Esophagus squamous epithelium (tissue), 5 donors: ENCODE measurements at regions not wholly inside any gene's neighbourhood (a gene's known extent, or its start where the extent isn't known, plus 50 kb on each side); places are given as distances from the start of the nearest gene placed in this dataset.
"Not testable (repeated sequence)": the region's sequence is repeated elsewhere in the genome, so short reads cannot be mapped to it uniquely, and the experiment has no call there.

Source experiments
- DNase-seq: peaks from one replicate; lab custom pipeline; 2025; lab: John Stamatoyannopoulos, UW
- H3K27ac ChIP-seq, 4 donors: fragments of 200-600 bp; sonication (generic); one replicate each; pipeline ENCODE4 v1.5.1; 2016 to 2019; ENCODE audit warnings: mild to moderate bottlenecking in 1 of 4
- H3K27me3 ChIP-seq, 4 donors: fragments of 200-600 bp; sonication (generic); 1 replicate in 3 of 4; 2 replicates in 1 of 4; pipeline versions ENCODE4 v1.5.1 to v1.6.0; 2017 to 2021; ENCODE audit warnings: antibody characterized with exemption in 1 of 4
- H3K36me3 ChIP-seq, 3 donors: fragments of 200-600 bp; sonication (generic); one replicate each; pipeline ENCODE4 v1.5.1; 2016 to 2019
- H3K4me1 ChIP-seq, 3 donors: fragments of 200-600 bp; sonication (generic); one replicate each; pipeline ENCODE4 v1.5.1; 2017 to 2019
- H3K4me3 ChIP-seq, 4 donors: fragments of 200-600 bp; sonication (generic); 1 replicate in 3 of 4; 2 replicates in 1 of 4; pipeline ENCODE4 v1.5.1; 2016 to 2019; ENCODE audit warnings: mild to moderate bottlenecking in 2 of 4, moderate library complexity in 1 of 4
- H3K9me3 ChIP-seq, 3 donors: fragments of 200-600 bp; sonication (generic); one replicate each; pipeline ENCODE4 v1.5.1; 2016 to 2019
- POLR2A ChIP-seq, 4 donors: fragments of 450-650 bp; IDR thresholded peaks; one replicate each; pipeline ENCODE4 v1.6.1; 2017; ENCODE audit warnings: antibody characterized with exemption in 4 of 4, mild to moderate bottlenecking in 4 of 4, moderate library complexity in 3 of 4
- WGBS, 2 donors: methylation state at CpG; one replicate each; pipeline ENCODE4 v1.1.5; 2018; 5-methylcytosine and 5-hydroxymethylcytosine counted together
- intact Hi-C: fragments of 100-400 bp; cut with DNase I; formaldehyde crosslinking; loops from one replicate; pipeline ENCODE4 v1.15.0; 2022
- TF ChIP-seq, protein P1 (sequence below), 6 experiments: fragments of 450-650 bp in 4 of 6; fragments of 200-600 bp in 2 of 6; sonication (generic) in 2 of 6; IDR thresholded peaks; one replicate each; pipeline ENCODE4 v1.5.1; 2016 to 2019; ENCODE audit warnings: antibody characterized with exemption in 6 of 6, mild to moderate bottlenecking in 4 of 6, moderate library complexity in 4 of 6
- donor health status: DM: yes; HTN: yes; CAD: no.

DNA sequence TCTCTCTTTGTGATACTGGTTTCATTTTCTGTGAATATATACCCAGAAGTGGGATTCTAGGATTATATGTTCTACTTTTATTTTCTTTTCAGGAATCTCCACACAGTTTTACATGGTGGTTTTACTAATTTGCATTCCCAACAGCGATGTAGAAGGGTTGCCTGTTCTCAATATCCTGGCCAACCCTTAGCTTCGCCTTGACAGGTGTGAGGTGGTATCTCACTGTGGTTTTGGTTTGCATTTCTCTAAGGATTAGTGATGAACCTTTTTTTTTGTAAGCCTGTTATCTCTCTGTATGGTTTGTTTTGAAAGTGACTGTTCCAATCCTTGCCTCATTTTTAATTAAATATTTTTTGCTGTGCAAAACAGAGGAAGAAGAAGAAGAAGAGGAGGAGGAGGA is 937.7 kb downstream of the CDH8 start:
- no peak for TF ChIP-seq POLR2A (IDR thresholded peaks at IDR 0.05)
- TF ChIP-seq, protein P1, sequence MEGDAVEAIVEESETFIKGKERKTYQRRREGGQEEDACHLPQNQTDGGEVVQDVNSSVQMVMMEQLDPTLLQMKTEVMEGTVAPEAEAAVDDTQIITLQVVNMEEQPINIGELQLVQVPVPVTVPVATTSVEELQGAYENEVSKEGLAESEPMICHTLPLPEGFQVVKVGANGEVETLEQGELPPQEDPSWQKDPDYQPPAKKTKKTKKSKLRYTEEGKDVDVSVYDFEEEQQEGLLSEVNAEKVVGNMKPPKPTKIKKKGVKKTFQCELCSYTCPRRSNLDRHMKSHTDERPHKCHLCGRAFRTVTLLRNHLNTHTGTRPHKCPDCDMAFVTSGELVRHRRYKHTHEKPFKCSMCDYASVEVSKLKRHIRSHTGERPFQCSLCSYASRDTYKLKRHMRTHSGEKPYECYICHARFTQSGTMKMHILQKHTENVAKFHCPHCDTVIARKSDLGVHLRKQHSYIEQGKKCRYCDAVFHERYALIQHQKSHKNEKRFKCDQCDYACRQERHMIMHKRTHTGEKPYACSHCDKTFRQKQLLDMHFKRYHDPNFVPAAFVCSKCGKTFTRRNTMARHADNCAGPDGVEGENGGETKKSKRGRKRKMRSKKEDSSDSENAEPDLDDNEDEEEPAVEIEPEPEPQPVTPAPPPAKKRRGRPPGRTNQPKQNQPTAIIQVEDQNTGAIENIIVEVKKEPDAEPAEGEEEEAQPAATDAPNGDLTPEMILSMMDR (IDR thresholded peaks at IDR 0.05) = no peak
- no peaks in the 10 kb centered on the region for H3K4me1 ChIP-seq
- no peak for DNase-seq
- H3K4me3 ChIP-seq = no peak overlapping the region
- H3K9me3 ChIP-seq = no peaks in the 10 kb centered on the region
- no peaks in the 10 kb centered on the region for H3K36me3 ChIP-seq
- no peak overlapping the region for H3K27ac ChIP-seq
- 50 to 53% methylated on average over 2 of the region's 2 CpGs for WGBS, 2 donors
- H3K27me3 ChIP-seq = no peaks in the 10 kb centered on the region
- intact Hi-C loops = no loop called here

DNA sequence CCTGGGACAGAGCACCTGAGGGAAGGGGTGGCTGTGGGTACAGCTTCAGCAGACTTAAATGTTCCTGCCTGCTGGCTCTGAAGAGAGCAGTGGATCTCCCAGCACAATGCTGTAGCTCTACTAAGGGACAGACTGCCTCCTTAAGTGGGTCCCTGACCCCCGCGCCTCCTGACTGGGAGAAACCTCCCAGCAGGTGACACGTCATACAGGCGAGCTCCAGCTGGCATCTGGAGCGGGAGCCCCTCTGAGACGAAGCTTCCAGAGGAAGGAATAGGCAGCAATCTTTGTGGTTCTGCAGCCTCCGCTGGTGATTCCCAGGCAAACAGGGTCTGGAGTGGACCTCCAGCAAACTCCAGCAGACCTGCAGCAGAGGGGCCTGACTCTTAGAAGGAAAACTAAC is 944.9 kb downstream of the CDH8 start:
- DNase-seq, H3K4me1 ChIP-seq, H3K27ac ChIP-seq, H3K9me3 ChIP-seq, intact Hi-C loops, H3K27me3 ChIP-seq, H3K4me3 ChIP-seq, H3K36me3 ChIP-seq: not testable (repeated sequence)
- 74% methylated on average over 4 of the region's 7 CpGs; no CpG with 5 or more reads in 1 of the 2 donors for WGBS, 2 donors

DNA sequence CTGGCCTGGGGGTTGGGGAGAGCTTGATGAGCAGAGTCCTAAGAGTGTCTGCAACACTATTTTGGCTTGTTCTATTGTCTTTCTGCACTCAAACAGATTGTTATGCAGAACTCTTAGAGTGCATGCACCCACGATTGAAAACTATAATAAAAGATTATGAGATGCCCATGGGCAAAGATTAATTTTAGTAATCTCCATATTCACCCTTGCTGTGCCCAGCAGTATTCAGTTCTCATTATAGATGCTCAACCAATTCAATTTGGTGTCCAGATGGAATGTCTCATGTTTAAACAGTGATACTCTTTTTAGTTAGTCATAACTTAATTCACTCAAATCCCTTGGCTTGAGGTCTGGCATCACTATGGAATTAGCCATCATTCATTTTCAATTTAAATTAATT is 952.5 kb downstream of the CDH8 start:
- 13 to 17% methylated on average over 1 of the region's 1 CpG for WGBS, 2 donors
- intact Hi-C loops = no loop called here

DNA sequence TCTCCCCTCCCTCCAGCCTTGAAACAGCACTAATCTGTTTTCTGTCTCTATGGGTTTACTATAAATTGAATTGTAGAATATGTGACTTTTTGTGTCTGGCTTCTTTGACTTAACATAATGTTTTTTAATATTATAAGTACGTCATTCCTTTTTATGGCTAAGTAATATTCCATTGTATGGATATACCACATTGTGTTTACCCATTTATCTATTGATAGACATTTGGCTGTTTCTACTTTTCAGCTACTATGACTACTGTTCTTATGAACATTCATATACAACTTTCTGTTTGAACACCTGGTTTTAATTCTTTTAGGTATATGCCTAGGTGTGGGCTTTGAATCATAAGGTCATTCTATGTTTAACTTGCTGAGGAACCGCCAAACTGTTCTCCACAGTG is 961.9 kb downstream of the CDH8 start:
- TF ChIP-seq POLR2A (IDR thresholded peaks at IDR 0.05) = no peak
- TF ChIP-seq, protein P1 (IDR thresholded peaks at IDR 0.05) = no peak
- Histone ChIP-seq H3K36me3 (no peaks in the 10 kb centered on the region), H3K4me3 (no peak overlapping the region), H3K9me3 (no peaks in the 10 kb centered on the region), H3K27ac (no peak overlapping the region), H3K4me1 (no peaks in the 10 kb centered on the region), H3K27me3 (no peaks in the 10 kb centered on the region)
- intact Hi-C loops = no loop called here
- DNase-seq = no peak
- WGBS, 2 donors = 73 to 74% methylated on average over 2 of the region's 2 CpGs

More for the DNA sequence above, 952.5 kb downstream of the CDH8 start:
- Histone ChIP-seq H3K36me3 (no peaks in the 10 kb centered on the region), H3K27ac (no peak overlapping the region), H3K4me3 (no peak overlapping the region), H3K9me3 (no peaks in the 10 kb centered on the region), H3K27me3 (no peaks in the 10 kb centered on the region), H3K4me1 (no peaks in the 10 kb centered on the region)
- DNase-seq = no peak
- TF ChIP-seq, protein P1 (IDR thresholded peaks at IDR 0.05) = no peak
- TF ChIP-seq POLR2A (IDR thresholded peaks at IDR 0.05) = no peak

DNA sequence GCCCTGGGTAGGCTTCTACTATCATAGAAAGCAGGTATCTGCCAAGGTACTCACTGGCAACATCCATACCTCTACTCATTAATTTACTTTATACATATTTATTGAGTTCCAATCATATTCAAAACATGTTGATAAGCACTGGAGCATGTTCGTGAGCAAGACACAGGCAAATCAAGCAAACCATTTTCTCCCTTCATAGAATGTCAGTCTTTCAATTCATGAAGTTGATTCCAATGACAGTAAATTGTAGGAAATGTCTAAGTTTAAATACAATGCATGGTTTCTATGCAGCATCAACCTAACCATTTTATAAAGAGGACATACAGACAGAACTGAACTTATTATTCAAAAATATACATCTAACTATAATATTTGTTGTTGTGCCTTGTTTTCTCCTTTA is 978.6 kb downstream of the CDH8 start:
- DNase-seq = no peak
- Histone ChIP-seq H3K4me3 (no peak overlapping the region), H3K9me3 (no peaks in the 10 kb centered on the region), H3K4me1 (no peaks in the 10 kb centered on the region), H3K27ac (no peak overlapping the region), H3K27me3 (no peaks in the 10 kb centered on the region), H3K36me3 (no peaks in the 10 kb centered on the region)
- 50 to 68% methylated on average over 1 of the region's 1 CpG for whole genome bisulfite sequencing, 2 donors
- intact Hi-C loops = no loop called here
- no peak for TF ChIP-seq POLR2A (IDR thresholded peaks at IDR 0.05)
- TF ChIP-seq, protein P1 (IDR thresholded peaks at IDR 0.05) = no peak

DNA sequence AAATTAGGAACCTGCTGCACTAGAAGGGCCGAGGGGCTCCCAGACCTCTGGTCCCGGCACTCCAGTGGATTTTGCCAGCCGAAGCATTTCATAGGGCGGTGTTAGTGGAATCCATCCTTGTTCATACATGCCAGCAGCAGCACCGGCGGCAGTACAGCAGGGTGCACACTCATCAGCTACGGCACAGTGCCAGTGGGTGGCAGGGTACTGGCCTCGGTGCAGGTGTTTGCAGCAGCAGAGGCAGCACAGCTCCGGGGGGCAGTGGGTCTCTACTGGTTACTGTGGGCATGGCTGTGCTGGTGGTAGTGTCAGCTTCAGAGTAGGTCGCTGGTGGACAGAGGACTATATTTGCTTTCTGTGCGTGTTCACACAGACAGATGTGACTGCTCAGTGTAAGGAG is 985.7 kb downstream of the CDH8 start:
- intact Hi-C loops = no loop called here
- whole genome bisulfite sequencing, 2 donors = 75% methylated on average over 2 of the region's 11 CpGs; no CpG with 5 or more reads in 1 of the 2 donors
- Histone ChIP-seq H3K4me1 (no peaks in the 10 kb centered on the region), H3K27ac (no peak overlapping the region), H3K36me3 (no peaks in the 10 kb centered on the region), H3K9me3 (peaks cover 0 to 6% (median 0%) of the 10 kb centered on the region in 3 donors), H3K4me3 (no peak overlapping the region), H3K27me3 (no peaks in the 10 kb centered on the region)
- DNase-seq = no peak
- TF ChIP-seq POLR2A (IDR thresholded peaks at IDR 0.05) = no peak
- TF ChIP-seq, protein P1 (IDR thresholded peaks at IDR 0.05) = no peak
